Activated T-helper 1 cell treated with anti-CD3 and anti-CD28 coated beads, Interleukin-2, amount 50 U/mL, for 16 hours (primary cell): ENCODE measurements at regions not wholly inside any gene's neighbourhood (a gene's known extent, or its start where the extent isn't known, plus 50 kb on each side); places are given as distances from the start of the nearest gene placed in this dataset.
"Not testable (repeated sequence)": the region's sequence is repeated elsewhere in the genome, so short reads cannot be mapped to it uniquely, and the experiment has no call there.

Experiments
- DNase-seq, 2 donors: peaks; one replicate each; pipeline ENCODE4 v3.0.0-alpha.2; 2020; ENCODE audit warnings: low read depth in 1 of 2, low spot score in 1 of 2

GRCh38 chr1:149228672-149229585 lies 125.6 kb upstream of the NBPF9 start:
- not testable (repeated sequence) for DNase-seq

- not testable (repeated sequence) for DNase-seq
These were observed 126.5 kb upstream of the NBPF9 start for GRCh38 chr1:149229813-149230212.

GRCh38 chr1:149234926-149235914 lies 131.9 kb upstream of the NBPF9 start:
- DNase-seq: not testable (repeated sequence)

- not testable (repeated sequence) for DNase-seq
These were observed 134.2 kb upstream of the NBPF9 start for GRCh38 chr1:149237515-149237914.

- not testable (repeated sequence) for DNase-seq
These were observed 136.7 kb upstream of the NBPF9 start for GRCh38 chr1:149239897-149240508.

- not testable (repeated sequence) for DNase-seq
These were observed 137.2 kb upstream of the NBPF9 start for GRCh38 chr1:149240530-149240929.

- DNase-seq: not testable (repeated sequence)
These were observed 137.9 kb upstream of the NBPF9 start for GRCh38 chr1:149241272-149241671.

- not testable (repeated sequence) for DNase-seq
These were observed 140.2 kb upstream of the NBPF9 start for GRCh38 chr1:149243572-149243971.

- DNase-seq: not testable (repeated sequence)
These were observed 141.3 kb upstream of the NBPF9 start for GRCh38 chr1:149244621-149245020.

- not testable (repeated sequence) for DNase-seq
These were observed 142.9 kb upstream of the NBPF9 start for GRCh38 chr1:149246212-149246611.

- DNase-seq: not testable (repeated sequence)
These were observed 145.3 kb upstream of the NBPF9 start for GRCh38 chr1:149248610-149249009.

GRCh38 chr1:149249850-149250467 lies 146.6 kb upstream of the NBPF9 start:
- DNase-seq: not testable (repeated sequence)

GRCh38 chr1:149254894-149255847 lies 151.8 kb upstream of the NBPF9 start:
- not testable (repeated sequence) for DNase-seq

- not testable (repeated sequence) for DNase-seq
These were observed 156.9 kb upstream of the NBPF9 start for GRCh38 chr1:149260284-149260683.

- DNase-seq: not testable (repeated sequence)
These were observed 157.5 kb upstream of the NBPF9 start for GRCh38 chr1:149260736-149261340.

- not testable (repeated sequence) for DNase-seq
These were observed 163.9 kb upstream of the NBPF9 start for GRCh38 chr1:149267287-149267686.

GRCh38 chr1:149269001-149269702 lies 165.8 kb upstream of the NBPF9 start:
- DNase-seq: not testable (repeated sequence)

- not testable (repeated sequence) for DNase-seq
These were observed 166.5 kb upstream of the NBPF9 start for GRCh38 chr1:149269833-149270232.
